HG03066 (cell line): ENCODE measurements at regions not wholly inside any gene's neighbourhood (a gene's known extent, or its start where the extent isn't known, plus 50 kb on each side); places are given as distances from the start of the nearest gene placed in this dataset.
A peak's percentile ranks its signal among the peaks of the same experiment; 100 is the strongest.

Source experiments
- ATAC-seq: cut with Tn5 transposase; IDR thresholded peaks from one replicate; pipeline ENCODE4 v1.9.1; 2021; ENCODE audit warnings: low read depth; ENCODE audit not compliant: unreplicated experiment

DNA sequence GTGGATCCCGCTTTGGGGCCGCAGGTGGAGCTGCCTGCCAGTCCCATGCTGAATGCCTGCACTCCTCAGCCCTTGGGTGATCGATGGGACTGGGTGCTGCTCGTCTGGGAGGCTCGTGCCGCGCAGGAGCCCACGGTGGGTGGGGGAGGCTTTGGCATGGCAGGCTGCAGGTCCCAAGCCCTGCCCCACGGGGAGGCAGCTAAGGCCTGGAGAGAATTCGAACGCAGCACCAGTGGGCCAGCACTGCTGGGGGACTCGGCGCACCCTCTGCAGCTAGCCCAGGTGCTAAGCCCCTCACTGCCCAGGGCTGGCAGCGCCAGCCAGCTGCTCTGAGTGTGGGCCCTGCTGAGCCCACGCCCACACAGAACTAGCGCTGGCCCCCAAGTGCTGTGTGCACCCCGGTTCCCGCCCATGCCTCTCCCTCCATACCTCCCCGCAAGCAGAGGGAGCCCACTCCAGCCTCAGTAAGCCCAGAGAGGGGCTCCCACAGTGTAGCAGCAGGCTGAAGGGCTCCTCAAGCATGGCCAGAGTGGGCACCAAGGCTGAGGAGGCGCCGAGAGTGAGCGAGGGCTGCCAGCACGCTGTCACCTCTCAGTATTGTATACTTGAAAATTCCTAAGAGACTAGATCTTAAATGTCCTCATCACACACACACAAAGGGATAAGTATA is 1654.2 kb upstream of the SLC39A10 start:
- no peak for ATAC-seq

DNA sequence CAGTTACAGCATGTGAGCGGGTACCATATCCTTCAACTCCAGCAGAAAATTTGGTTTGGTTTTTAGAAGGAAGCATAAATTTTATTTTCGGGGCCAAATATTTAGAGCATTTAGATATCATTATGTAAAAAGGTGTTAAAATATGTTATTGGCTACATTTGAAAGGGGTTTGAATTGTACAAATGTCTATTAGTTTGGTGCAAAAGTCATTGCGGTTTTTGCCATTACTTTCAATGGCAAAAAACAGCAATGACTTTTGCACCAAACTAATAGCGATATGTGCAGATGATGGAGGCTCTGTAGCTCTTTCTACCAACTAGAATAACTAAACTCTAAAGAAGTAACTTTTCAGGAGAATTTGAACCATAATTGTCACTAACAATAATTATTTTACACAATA is 1666.2 kb upstream of the SLC39A10 start:
- no peak for ATAC-seq

DNA sequence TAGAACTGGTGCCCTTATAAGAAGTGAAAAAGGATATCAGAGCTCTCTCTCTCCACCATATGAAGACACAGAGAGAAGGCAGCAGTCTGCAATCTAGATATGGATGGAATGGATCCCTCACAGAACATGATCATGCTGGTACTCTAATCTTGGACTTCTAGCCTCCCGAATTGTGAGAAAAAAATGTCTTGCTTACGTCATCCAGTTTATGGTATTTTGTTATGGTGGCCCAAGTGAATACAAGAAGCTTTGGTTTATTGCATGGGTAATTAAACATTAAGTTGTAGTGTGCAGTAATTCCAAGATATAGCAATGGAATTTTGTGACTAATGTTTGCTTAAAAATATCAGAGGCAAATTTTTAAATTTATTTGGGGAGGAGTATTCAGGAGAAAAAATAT is 1667.4 kb upstream of the SLC39A10 start:
- ATAC-seq = no peak

DNA sequence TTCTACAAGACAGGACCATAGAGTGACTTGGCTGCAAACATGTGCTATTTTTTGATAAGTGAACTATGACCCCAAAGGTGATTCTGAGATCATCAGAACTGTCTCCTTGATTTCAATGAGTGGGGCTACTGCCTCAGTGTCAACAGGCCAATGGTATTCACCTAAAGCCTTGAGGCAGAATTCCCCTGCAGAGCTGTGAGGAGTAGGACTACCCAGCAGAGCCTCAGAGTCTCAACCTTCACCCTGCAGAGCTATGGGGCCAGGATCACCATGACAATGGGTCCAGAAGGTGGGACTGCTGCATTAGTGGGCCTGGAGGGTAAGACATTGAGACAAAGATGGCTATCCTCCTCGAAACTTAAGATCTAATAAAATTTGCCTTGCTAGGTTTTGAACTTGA is 1668.2 kb upstream of the SLC39A10 start:
- no peak for ATAC-seq

DNA sequence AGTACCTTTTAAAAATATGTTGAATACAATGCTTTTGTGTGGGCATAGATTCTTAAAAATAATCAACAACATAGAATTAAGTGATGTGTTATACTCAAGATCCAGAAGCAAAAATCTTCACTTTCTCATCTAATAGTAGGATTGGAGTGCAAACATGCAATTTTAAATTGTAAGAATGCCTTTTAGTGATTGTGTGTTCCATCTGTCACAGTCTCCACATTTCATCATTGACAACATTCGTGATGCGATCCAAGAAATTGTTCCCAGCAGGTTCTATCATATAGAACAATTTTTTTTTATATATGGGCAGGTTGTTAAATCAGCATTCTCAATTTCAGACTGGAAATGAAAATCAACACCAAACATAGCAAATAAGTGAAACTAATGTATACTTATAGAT is 1671.8 kb upstream of the SLC39A10 start:
- no peak for ATAC-seq

DNA sequence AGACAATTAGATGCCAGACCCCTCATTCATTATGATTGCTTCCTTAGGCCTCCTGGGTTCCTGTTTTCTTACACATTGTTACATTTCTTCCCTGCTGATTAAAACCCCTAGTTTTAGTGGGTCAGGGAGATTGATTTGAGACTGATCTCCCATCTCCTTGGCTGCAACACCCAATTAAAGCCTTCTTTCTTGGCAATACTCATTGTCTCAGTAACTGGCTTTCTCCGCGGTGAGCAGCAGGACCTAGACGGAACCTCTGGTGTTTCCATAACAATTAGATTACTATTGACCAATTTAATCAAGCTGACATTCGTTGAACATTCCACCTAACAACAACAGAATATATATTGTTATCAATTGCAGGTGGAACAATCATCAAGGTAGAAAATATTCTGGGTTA is 1676.4 kb upstream of the SLC39A10 start:
- no peak for ATAC-seq

DNA sequence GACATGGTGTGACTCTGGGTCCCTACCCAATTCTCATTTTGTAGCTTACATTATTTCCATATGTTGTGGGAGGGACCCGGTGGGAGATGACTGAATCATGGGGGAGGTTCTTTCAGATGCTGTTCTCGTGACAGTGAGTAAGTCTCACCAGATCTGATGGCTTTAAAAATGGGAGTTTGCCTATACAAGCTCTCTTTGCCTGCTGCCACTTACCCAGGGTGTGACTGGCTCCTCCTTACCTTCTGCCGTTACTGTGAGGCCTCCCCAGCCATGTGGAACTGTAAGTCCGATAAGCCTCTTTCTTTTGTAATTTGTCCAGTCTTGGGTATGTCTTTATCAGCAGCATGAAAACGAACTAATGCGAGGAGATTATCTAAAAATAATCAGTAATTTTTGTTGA is 1683.2 kb upstream of the SLC39A10 start:
- ATAC-seq = no peak

DNA sequence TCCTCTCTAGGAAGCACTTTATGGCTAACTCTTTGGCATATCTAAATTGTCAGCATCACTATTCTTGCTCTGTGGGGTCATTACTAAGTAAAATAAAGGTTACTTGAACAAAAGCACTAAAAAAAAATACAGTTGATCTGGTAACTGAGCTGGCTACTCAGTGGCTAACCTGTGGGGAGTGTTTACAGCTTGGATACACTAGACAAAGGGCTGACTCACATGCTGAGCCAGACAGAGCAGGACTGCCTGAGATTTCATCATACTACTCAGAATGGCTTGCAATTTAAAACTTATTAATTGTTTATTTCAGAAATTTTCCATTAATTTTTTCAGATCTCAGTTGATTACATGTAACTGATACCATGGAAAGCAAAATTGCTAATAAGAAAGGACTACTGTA is 1690.4 kb upstream of the SLC39A10 start:
- ATAC-seq = no peak

DNA sequence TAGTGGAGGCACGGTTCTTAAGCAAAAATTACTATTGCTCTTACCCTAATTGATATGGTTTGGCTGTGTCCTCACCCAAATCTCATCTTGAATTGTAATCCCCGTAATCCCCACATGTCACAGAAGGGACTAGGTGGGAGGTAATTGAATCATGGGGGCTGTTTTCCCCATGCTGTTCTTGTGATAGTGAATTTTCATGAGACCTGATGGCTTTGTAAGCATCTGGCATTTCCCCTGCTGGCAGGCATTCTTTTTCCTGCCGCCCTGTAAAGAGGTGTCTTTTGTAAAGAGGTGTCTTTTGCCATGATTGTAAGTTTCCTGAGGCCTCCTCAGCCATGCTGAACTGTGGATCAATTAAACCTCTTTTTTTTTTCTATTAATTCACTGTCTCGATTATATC is 1691.8 kb upstream of the SLC39A10 start:
- no peak for ATAC-seq

DNA sequence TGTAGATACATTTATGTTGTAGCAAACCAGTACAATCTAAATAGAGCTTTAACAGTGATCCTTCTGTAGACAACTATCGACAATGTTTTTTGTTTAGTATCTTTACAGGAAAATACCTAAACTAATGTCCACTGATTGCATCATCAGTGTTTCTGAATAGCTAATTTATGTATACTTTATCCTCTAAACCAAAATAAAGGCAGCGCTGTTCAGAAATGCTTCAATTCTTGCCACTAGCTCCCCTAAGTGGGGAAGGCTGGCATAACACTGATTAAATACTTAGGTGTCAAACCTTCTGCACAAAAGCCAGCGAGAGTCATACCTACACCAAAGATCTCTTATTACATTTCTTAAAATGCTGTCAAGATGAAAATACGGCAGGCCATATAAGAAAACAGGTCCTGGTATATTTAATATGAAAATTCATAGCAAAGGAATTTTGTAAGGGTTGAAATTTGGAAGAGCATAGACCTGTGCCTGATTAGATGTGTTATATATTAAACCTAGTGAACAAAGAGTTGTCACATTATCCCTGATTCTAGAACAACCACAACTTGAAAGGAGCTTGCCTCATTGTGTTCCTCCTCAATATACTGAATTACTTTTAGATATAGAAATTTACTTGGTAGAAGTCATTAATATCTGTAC is 1693.4 kb upstream of the SLC39A10 start:
- peak; percentile 48 for ATAC-seq

DNA sequence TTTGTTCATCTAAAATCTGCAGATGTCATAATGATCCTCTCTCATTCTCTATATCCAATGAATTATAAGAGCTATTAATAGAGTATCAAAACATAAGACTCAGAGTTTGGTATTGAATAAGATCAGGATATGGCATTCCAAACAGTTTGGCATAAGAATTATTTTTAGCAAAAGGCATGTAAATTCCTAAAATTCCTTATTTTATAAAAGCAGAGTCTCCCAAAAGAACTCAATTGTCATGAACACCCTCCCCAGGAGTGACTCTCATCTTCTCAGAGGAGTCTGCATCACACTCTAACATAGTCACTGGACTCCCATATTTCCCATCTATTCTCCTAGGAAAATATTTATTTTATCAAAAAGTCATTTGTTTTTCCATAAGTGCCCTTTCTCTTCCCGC is 1710.2 kb upstream of the SLC39A10 start:
- no peak for ATAC-seq

DNA sequence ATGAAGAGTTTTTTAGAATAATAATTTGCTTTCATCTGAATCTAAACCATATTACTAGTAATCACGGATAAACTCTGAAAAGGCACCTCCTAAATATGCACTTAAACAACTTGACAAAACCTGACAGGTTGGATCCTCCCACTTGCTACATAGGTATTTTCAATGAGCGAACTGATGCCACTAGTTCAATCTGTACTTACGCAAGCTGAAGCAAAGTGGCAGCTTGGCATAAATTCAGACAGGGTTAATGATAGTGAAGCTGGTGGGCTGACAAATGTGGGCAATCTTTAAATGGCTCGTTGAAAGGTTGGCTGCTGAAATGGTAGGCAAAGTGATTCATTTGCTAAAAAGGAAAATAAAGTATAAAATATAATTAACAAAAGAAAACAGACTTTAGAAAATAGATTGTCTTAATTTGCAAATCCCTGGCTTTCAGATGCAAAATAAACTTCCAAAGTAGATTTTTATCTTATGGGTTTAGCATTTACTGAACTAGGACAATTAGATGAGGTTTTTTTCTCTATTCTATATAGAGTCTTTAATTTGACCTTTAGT is 1713.5 kb upstream of the SLC39A10 start:
- no peak for ATAC-seq

DNA sequence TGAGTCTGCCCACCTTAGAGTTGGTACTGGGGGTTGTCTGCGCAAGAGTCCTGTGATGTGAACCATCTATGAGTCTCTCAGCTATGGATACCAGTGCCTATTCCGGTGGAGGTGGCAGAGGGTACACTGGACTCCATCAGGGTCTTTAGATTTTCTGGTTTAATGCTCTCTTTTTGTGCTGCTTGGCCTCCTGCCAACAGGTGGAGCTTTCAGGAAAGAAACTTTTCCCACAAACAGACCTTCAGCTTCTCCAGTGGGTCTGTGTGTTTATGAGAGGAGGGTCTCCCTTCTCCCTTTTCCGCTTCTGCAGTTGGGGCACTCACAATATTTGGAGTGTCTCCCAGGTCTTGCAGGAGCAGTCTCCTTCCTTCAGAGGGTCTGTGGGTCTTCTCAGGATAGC is 1721.9 kb upstream of the SLC39A10 start:
- no peak for ATAC-seq

DNA sequence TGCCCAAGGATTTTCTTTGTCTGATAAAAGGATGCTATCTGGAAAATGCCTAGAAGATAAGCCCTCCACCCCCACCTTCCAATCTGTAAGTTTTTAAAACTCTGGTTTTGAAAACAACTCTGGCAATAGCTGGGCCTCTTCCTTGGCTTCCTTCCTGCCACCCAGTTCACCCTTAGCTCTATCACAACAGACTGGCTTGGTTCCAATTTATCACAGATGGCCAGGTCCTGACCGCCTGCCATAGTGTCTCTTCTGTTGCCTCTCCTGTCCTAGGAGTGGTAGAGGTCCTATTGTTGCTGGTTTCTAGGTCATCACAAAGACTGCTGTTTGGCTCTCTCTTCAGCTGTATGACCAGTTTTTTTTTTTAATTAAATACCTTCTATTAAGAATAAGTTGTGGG is 1727.9 kb upstream of the SLC39A10 start:
- ATAC-seq = no peak

DNA sequence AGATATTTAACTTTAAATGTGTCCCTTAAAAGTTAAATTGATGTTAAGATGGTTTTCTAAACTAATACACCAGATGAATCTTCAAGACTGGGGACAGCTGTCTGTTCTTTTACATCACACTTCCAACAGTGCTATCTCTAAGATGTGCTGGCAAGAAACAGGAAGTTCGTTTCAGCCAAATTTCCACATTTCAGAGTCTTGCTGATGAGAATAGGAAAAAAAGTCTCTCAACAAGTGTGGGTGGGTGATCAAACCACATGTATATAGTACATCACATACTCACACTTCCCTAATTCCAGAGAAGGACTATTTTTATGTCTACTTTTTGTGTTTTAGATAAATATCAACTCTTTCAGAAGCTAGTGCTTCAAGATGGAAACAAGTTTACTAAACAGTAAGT is 1712.8 kb upstream of the TMEFF2 start:
- ATAC-seq = no peak

DNA sequence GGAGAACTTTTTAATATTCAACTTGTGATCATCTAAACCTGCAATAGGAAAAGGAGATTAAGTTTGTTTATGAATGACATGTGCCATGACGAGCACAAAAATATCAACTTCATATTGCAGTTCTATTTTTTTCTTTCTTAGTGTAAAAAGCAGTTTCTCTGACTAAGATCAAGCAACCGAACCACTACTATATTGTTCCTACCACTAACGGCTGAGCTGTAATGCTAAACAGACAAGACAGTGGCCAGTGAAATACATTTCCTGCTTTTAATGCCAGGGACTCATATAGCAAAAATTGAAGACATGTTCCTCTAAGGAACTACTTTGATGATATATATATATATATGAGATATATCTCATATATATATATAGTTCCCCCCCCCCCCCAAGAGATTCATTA is 1705.6 kb upstream of the TMEFF2 start:
- ATAC-seq = no peak

DNA sequence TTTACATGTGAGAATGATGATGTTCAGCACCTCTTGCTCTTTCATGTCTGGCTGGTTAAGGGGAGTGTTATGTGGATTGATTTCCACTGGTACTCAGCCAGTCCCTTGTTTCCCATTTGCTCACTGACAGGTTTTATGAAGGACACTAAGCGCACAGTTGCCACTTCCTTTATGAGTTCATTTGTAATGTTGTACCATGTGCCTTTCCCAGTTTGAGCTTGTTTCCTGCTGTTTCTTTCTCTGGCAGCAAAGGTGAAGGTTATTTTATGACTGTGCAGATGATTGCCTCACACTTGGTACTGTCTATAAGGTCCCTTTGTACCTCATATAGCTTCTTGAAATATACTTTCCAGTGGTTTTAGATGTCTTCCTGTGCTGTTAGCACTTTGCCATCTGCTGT is 1700.5 kb upstream of the TMEFF2 start:
- no peak for ATAC-seq

DNA sequence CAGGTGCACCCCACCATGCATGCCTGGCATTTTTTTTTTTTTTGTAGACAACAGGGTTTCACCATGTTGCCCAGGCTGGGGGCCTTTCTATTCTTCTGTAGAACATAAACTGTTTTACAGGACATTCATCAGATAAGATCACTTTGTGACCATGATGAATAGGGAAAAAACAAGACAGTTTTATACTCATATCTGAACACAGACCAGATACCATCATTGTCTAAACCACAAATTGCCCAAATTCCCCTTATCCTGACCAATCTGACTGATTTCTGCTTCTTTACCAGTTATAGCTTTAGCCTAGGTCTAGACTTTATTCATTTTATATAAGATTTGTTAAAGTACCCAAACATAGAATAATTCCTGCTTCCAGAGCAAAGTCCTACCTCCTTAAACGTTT is 1699.3 kb upstream of the TMEFF2 start:
- no peak for ATAC-seq

DNA sequence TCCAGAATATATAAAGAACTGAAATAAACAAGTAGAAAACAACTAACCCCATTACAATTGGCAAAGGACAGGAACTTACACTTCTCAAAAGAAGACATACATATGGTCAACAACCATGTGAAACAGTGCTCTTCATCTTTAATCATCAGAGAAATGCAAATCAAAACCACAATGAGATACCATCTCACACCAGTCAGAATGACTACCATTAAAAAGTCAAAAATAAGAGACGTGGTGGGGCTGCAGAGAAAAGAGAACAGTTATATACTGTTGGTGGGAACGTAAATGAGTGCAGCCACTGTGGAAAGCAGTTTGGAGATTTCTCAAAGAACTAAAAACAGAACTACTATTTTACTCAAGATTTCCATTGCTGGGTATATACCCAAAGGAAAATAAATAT is 1696.3 kb upstream of the TMEFF2 start:
- no peak for ATAC-seq

DNA sequence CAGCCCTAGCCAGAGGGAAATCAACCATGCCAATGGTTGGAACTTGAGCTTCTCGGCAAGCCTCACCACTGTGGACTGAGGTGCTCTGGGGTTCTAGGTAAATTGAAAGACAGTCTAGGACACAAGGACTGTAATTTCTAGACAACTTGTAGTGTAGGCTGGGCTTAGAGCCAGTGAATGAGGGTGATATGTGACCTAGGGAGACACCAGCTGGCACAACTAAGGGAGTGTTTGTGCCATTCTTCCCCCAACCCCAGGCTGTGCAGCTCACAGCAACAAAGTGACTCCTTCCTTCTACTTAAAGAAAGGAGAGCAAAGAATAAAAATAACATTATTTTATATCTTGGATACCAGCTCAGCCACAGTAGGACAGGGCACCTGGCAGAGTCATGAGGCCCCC is 1690.7 kb upstream of the TMEFF2 start:
- no peak for ATAC-seq

DNA sequence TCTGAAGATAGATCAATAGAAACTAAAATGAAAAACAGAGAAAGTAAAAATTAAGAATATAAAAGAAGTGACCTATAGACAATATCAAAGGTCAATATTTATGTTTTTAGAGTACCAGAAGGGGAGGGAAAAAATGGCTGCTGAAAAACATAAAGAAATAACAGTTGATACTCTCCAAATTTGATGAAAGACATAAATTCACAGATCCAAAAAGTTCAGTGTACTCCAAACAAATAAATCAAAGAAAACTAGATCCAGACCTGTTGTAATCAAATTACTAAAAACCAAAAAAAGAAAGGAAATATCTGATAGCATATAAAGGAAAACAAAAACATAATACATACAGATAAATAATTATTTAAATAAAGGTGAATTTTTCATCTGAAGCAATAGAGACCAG is 1689.1 kb upstream of the TMEFF2 start:
- no peak for ATAC-seq

DNA sequence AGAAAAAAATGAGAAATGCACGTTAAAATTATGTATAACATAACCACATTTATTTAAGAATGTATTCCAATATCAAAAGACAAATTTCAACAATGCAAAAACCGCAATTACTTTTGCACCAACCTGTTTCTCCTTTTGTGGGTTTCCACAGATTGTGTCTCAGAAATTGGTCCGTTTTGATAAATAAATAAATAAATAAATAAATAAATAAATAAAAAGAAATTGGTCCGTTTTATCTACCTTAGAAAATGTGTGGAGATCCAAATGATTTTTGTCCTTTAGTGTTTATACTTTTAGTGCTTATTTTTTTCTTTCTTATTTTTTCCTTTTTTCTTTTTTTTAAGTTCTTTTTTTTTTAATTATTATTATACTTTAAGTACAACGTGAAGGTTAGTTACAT is 1682.2 kb upstream of the TMEFF2 start:
- no peak for ATAC-seq
